ENCODE measurements at regions not wholly inside any gene's neighbourhood (a gene's known extent, or its start where the extent isn't known, plus 50 kb on each side); places are given as distances from the start of the nearest gene placed in this dataset.
"Not testable (repeated sequence)": the region's sequence is repeated elsewhere in the genome, so short reads cannot be mapped to it uniquely, and the experiment has no call there.

DNA sequence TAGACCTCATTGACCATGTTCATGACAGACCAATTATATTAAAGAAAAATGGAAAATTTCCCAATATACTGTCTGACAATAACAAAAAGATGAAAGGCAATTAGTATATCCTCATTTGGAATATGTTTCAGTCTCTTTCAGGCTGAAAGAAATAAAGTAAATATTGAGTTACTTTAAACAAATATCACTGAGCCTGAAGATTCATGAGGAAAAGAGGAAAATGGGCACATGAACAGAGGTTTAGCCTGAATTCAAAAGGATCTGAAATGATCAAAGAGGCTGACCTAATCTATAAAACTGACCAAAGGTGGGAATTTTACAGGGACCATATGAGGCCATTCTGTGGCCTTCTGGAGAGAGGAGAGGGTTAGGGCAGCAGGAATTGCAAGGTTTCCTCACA, 771.5 kb upstream of the CDH18 start:
- DNase-seq; H3K27me3 ChIP-seq; H3K4me1 ChIP-seq; intact Hi-C loops (cut with DNase I); H3K4me3 ChIP-seq; ATAC-seq; H3K27ac ChIP-seq; H3K9me3 ChIP-seq; H3K36me3 ChIP-seq (replicated peaks in 1 of 2; ENCODE audit: insufficient read depth in 1 of 2, low read depth in 2 of 2): not testable (repeated sequence)

DNA sequence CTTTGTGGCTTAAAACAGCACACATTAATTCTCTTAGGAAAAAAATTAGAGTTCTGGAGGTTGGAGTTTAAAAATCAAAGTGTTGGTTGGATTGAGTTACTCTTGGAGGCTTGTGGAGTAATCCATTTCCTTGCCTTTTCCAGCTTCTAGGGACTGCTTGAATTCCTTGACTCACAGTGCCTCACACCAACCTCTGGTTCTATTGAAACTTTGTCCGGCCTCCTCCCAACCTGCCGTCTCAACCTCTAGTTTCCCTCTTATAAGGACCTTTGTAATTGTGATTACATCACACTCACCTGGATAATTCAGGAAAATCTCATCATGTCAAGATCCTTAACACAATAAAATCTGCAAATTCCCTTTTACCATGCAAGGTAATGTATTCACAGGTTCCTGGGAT, 764.2 kb upstream of the CDH18 start:
- intact Hi-C loops (cut with DNase I); H3K27ac ChIP-seq; H3K9me3 ChIP-seq; ATAC-seq; H3K36me3 ChIP-seq (replicated peaks in 1 of 2; ENCODE audit: insufficient read depth in 1 of 2, low read depth in 2 of 2); H3K27me3 ChIP-seq; DNase-seq; H3K4me1 ChIP-seq; H3K4me3 ChIP-seq: not testable (repeated sequence)
- no CpG with 5 or more reads among the region's 2 CpGs for WGBS, 2 donors

DNA sequence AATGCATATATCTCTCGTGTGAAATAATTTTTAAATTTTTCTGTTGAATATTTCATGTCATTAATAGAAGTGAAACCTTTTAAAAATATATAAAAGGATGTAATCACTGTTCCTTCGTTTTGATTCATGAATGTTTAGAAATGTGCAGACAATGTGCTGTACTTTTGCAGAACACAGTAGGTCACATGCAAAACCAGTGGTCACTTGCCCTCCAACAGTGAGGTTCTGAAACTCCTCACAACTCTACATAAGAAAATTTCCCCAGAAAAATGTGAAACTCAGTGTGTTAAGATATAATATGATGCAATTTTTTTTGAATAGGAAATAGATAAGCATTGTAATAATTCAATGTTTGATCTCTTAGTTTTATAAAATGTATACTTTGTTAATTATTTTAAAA, 747.7 kb upstream of the CDH18 start:
- H3K9me3 ChIP-seq; ATAC-seq; H3K36me3 ChIP-seq (replicated peaks in 1 of 2; ENCODE audit: insufficient read depth in 1 of 2, low read depth in 2 of 2); H3K4me3 ChIP-seq; intact Hi-C loops (cut with DNase I); DNase-seq; H3K27ac ChIP-seq; H3K4me1 ChIP-seq; H3K27me3 ChIP-seq: not testable (repeated sequence)
- WGBS, 2 donors = 41 to 43% methylated on average over 2 of the region's 2 CpGs

DNA sequence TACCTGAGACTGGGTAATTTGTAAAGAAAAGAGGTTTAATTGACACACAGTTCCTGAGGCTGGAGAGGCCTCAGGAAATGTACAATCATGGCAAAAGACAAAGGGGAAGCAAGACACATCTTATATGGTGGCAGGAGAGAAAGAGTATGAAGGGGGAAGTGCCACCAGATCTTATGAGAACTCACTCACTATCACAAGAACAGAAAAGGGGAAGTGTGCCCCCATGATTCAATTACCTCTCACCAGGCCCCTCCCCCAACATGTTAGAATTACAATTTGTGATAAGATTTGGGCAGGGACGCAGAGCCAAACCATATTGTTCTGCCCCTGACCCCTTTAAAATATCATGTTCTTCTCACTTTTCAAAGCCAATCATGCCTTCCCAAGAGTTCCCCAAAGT, 744.2 kb upstream of the CDH18 start:
- DNase-seq; H3K36me3 ChIP-seq (replicated peaks in 1 of 2; ENCODE audit: insufficient read depth in 1 of 2, low read depth in 2 of 2); H3K4me1 ChIP-seq; H3K9me3 ChIP-seq; intact Hi-C loops (cut with DNase I); H3K27me3 ChIP-seq; H3K27ac ChIP-seq; H3K4me3 ChIP-seq; ATAC-seq: not testable (repeated sequence)
- 67 to 85% methylated on average over 1 of the region's 1 CpG for WGBS, 2 donors

DNA sequence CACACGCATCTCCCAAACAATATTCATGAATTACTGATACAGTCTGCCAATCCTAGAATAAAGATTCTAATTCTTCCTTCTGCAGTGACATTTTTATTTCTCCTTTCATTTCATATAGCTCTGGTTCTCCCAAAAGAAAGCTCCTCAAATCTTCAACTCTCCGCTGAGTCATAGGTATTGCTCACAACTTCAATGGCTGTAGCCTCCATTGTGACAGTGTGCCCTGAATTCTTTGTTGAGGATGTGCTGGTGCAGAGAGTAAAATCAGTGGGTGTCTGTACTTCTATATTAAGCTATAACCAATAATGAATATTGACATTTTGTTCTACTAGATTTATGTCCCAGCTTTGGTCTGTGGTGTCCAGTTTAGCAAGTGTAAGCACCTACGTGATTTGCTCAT, 733.3 kb upstream of the CDH18 start:
- H3K4me1 ChIP-seq; intact Hi-C loops (cut with DNase I); H3K9me3 ChIP-seq; ATAC-seq; H3K4me3 ChIP-seq; DNase-seq; H3K36me3 ChIP-seq (replicated peaks in 1 of 2; ENCODE audit: insufficient read depth in 1 of 2, low read depth in 2 of 2); H3K27ac ChIP-seq; H3K27me3 ChIP-seq: not testable (repeated sequence)
- 74 to 76% methylated on average over 2 to 3 of the region's 3 CpGs for WGBS, 2 donors

DNA sequence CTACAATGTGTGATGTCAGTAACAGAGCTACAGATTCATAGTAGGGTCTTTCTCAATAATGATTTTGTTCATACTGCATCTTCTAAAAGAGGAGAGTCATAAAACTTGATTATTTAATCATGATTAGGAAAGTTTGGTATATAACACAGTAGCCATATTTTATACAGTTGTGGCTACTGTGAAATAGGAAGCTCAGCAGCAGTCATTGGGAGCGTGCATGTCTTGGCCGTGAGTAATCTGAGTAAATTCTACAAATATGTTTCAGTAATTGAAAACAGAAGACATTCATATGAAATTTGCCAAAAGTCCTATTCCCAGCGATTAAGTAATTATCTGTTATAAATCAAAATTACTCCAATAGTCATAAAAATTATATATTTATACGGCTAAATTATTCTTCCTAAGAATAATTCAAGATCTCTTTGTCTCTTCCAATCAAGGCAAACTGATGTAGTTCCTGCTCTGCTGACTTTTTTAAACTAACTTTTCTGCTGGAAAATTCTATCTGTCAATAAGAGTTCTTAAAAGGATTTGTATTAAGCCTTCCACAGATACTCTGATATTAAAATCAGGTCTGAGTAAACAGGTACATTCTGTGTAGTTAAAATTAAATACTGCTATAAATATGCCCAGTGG, 723.6 kb upstream of the CDH18 start:
- intact Hi-C loops (cut with DNase I); H3K4me1 ChIP-seq; H3K27ac ChIP-seq; H3K36me3 ChIP-seq (replicated peaks in 1 of 2; ENCODE audit: insufficient read depth in 1 of 2, low read depth in 2 of 2); H3K27me3 ChIP-seq; ATAC-seq; H3K4me3 ChIP-seq; H3K9me3 ChIP-seq; DNase-seq: not testable (repeated sequence)
- WGBS, 2 donors = 77 to 82% methylated on average over 3 to 4 of the region's 4 CpGs

DNA sequence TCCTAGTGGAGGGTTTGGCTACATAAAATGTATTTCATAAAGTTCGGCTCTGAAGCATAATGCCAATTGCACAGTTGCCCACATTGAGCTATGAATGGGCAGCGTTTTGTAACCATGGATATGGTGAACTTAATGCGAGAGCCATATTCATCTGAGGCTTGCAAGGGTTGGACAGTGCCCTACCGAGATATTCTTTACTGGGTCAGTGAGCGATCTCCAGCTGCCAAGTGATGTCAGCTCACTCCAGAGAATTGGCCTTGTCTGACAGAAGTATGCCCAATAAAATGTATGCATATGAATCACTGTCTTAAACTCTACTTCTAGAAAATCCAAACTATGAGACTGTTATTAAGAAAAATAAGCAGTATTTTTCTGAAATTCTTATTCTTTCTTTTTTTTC, 719.6 kb upstream of the CDH18 start:
- H3K27me3 ChIP-seq; ATAC-seq; DNase-seq; H3K4me3 ChIP-seq; H3K9me3 ChIP-seq; intact Hi-C loops (cut with DNase I); H3K4me1 ChIP-seq; H3K36me3 ChIP-seq (replicated peaks in 1 of 2; ENCODE audit: insufficient read depth in 1 of 2, low read depth in 2 of 2); H3K27ac ChIP-seq: not testable (repeated sequence)
- 83 to 85% methylated on average over 5 of the region's 5 CpGs for WGBS, 2 donors

DNA sequence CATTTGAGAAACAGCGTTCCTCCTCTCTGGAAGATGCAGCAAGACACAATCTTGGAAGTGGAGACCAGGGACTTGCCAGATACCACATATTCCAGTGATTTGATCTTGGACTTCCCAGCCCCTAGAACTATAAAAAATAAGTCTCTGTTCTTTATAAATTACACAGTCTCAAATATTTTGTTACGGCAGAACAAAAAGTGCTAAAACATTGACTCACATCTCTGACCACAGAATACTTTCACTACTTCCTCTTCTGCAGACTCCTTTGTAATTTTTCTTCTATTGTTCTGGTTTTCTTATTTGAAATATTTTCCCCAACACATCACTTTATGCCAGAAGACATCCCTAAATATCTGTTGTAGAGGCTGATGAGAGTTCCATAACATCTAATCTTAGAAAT, 706.1 kb upstream of the CDH18 start:
- 36 to 44% methylated on average over 2 of the region's 2 CpGs for WGBS, 2 donors
- no peak for TF ChIP-seq POLR2A (IDR thresholded peaks at IDR 0.05)
- TF ChIP-seq, protein P1, sequence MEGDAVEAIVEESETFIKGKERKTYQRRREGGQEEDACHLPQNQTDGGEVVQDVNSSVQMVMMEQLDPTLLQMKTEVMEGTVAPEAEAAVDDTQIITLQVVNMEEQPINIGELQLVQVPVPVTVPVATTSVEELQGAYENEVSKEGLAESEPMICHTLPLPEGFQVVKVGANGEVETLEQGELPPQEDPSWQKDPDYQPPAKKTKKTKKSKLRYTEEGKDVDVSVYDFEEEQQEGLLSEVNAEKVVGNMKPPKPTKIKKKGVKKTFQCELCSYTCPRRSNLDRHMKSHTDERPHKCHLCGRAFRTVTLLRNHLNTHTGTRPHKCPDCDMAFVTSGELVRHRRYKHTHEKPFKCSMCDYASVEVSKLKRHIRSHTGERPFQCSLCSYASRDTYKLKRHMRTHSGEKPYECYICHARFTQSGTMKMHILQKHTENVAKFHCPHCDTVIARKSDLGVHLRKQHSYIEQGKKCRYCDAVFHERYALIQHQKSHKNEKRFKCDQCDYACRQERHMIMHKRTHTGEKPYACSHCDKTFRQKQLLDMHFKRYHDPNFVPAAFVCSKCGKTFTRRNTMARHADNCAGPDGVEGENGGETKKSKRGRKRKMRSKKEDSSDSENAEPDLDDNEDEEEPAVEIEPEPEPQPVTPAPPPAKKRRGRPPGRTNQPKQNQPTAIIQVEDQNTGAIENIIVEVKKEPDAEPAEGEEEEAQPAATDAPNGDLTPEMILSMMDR (IDR thresholded peaks at IDR 0.05) = no peak
- no peak overlapping the region for H3K4me3 ChIP-seq
- no peaks in the 10 kb centered on the region for H3K36me3 ChIP-seq (replicated peaks in 1 of 2; ENCODE audit: insufficient read depth in 1 of 2, low read depth in 2 of 2)
- no peak overlapping the region for H3K27ac ChIP-seq
- no peaks in the 10 kb centered on the region for H3K9me3 ChIP-seq
- no peaks in the 10 kb centered on the region for H3K4me1 ChIP-seq
- ATAC-seq = no peak
- no peaks in the 10 kb centered on the region for H3K27me3 ChIP-seq
- intact Hi-C loops (cut with DNase I) = no loop called here
- DNase-seq = no peak
